Breast epithelium (tissue), 3 donors: ENCODE measurements at regions not wholly inside any gene's neighbourhood (a gene's known extent, or its start where the extent isn't known, plus 50 kb on each side); places are given as distances from the start of the nearest gene placed in this dataset.

Experiments
- CTCF ChIP-seq, 3 donors: fragments of 450-650 bp; IDR thresholded peaks; one replicate each; pipeline ENCODE4 v1.5.1; 2016 to 2017; ENCODE audit warnings: antibody characterized with exemption in 3 of 3, mild to moderate bottlenecking in 3 of 3, moderate library complexity in 3 of 3
- POLR2A ChIP-seq: fragments of 450-650 bp; IDR thresholded peaks from one replicate; pipeline ENCODE4 v1.6.1; 2016; ENCODE audit warnings: antibody characterized with exemption, mild to moderate bottlenecking, moderate library complexity

DNA sequence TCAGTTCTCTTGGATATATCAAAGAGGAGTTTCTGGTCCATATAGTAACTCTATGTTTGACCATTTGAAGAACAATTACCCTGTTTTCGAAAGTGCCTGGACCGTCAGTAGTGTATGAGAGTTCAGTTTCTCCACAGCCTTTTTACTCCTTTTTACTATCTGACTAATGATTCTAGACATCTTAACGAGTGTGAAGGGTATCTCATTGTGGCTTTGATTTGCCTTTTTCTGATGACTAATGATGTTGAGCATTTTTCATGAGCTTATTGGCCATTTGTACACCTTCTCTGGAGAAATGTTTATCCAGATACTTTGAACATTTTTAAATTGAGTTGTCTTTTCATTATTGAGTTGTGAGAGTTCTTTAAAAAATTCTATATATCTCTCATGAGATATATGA lies 114.9 kb upstream of the ATXN1 start:
- TF ChIP-seq POLR2A (no peak), CTCF (IDR thresholded peaks at IDR 0.05) (no peak)
